ENCODE measurements at regions not wholly inside any gene's neighbourhood (a gene's known extent, or its start where the extent isn't known, plus 50 kb on each side); places are given as distances from the start of the nearest gene placed in this dataset.

DNA sequence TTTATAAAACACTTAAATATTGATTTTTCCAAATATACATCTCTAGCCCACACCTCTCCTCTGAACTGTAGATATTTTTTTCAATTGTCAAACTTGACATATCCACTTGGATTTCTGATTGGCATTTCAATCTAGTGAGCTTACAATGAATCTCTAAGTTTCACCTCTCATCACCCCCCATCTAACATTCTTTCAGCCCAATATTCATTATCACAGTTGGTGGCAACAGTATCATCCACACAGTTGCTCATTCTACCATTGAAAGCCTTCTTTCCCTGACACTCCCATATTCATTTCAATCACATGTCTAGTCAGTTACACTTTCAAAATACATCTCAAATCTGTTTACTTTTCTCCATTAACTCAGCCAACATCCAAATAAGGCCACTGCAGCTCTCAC is 385.2 kb downstream of the PCDH20 start:
- no peak overlapping the region for H3K27ac Mint-ChIP-seq (ENCODE audit: unreplicated experiment)
- peaks cover 6% of the 10 kb centered on the region for H3K27me3 Mint-ChIP-seq (ENCODE audit: unreplicated experiment)
- H3K36me3 Mint-ChIP-seq (ENCODE audit: unreplicated experiment) = no peaks in the 10 kb centered on the region
- no peak for TF ChIP-seq CTCF (IDR thresholded peaks at IDR 0.05)
- no peak for DNase-seq (ENCODE audit: extremely low spot score, unreplicated experiment)
- H3K4me1 Mint-ChIP-seq (ENCODE audit: unreplicated experiment) = no peaks in the 10 kb centered on the region
- no peaks in the 10 kb centered on the region for H3K9me3 Mint-ChIP-seq (ENCODE audit: unreplicated experiment)
- no peak overlapping the region for H3K4me3 Mint-ChIP-seq (ENCODE audit: unreplicated experiment)

DNA sequence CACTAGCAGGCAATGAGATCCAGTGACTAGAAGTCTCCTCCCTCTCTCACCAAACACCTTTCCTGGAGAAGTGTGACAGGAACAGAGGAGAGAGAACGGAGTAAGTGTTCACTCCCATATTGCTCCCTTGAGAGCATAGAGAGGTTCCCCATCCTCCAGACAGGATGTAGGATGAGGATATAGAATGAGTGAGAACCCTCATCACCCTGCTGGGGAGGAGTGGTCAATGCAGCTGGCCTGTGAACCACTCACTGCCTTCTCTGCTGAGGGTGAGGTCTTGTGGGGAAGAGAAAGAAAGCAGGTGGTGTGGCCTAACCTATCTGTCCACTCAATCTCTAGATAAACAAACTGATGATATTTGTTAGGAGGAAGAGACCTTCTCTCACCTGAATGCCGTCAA is 386.6 kb downstream of the PCDH20 start:
- Mint-ChIP-seq H3K27me3 (ENCODE audit: unreplicated experiment) (peaks cover 6% of the 10 kb centered on the region), H3K9me3 (ENCODE audit: unreplicated experiment) (no peaks in the 10 kb centered on the region), H3K36me3 (ENCODE audit: unreplicated experiment) (no peaks in the 10 kb centered on the region), H3K4me1 (ENCODE audit: unreplicated experiment) (no peaks in the 10 kb centered on the region), H3K27ac (ENCODE audit: unreplicated experiment) (no peak overlapping the region), H3K4me3 (ENCODE audit: unreplicated experiment) (no peak overlapping the region)
- DNase-seq (ENCODE audit: extremely low spot score, unreplicated experiment) = no peak
- no peak for TF ChIP-seq CTCF (IDR thresholded peaks at IDR 0.05)

DNA sequence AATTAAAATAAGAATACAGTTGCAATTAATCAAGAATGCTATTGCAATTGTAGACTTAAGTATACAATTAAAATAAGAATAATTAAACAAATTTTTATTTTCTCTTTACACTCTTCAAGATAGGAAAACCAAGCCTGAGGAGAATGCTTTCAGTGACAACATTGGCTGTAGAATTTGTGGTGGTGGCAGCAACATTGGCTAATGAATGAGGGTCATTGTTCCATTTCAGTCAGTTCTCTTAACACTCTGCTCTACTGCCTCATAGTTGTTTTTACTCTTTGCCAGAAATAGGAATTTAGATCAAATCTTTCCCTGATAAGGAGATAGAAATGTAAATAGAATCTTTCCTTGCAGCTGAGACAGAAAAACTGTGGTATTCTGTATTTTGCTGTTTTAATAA is 391.6 kb downstream of the PCDH20 start:
- H3K27me3 Mint-ChIP-seq (ENCODE audit: unreplicated experiment) = no peaks in the 10 kb centered on the region
- no peak overlapping the region for H3K4me3 Mint-ChIP-seq (ENCODE audit: unreplicated experiment)
- no peaks in the 10 kb centered on the region for H3K36me3 Mint-ChIP-seq (ENCODE audit: unreplicated experiment)
- no peak for TF ChIP-seq CTCF (IDR thresholded peaks at IDR 0.05)
- H3K4me1 Mint-ChIP-seq (ENCODE audit: unreplicated experiment) = no peaks in the 10 kb centered on the region
- no peak overlapping the region for H3K27ac Mint-ChIP-seq (ENCODE audit: unreplicated experiment)
- H3K9me3 Mint-ChIP-seq (ENCODE audit: unreplicated experiment) = no peaks in the 10 kb centered on the region
- no peak for DNase-seq (ENCODE audit: extremely low spot score, unreplicated experiment)

DNA sequence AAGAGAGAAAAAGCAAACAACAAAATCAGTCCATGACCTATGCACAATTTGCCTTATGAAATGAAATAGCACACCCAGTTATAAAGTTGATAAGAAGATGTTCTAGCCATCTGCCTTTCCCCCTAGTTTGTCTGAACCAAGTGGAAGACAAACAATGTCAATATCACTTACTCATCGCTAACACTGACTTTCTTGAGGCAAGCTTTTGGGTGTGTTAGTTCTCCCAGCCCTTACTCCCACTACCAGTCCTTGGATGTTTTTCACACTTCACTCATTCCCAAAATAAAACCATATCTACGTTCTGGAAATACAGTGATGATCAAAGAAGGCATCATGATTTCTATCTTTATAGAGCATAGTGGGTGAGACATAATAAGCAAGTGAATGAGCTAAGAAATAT is 393.8 kb downstream of the PCDH20 start:
- no peak overlapping the region for H3K4me3 Mint-ChIP-seq (ENCODE audit: unreplicated experiment)
- no peaks in the 10 kb centered on the region for H3K27me3 Mint-ChIP-seq (ENCODE audit: unreplicated experiment)
- no peaks in the 10 kb centered on the region for H3K36me3 Mint-ChIP-seq (ENCODE audit: unreplicated experiment)
- DNase-seq (ENCODE audit: extremely low spot score, unreplicated experiment) = no peak
- no peak for TF ChIP-seq CTCF (IDR thresholded peaks at IDR 0.05)
- H3K9me3 Mint-ChIP-seq (ENCODE audit: unreplicated experiment) = no peaks in the 10 kb centered on the region
- no peaks in the 10 kb centered on the region for H3K4me1 Mint-ChIP-seq (ENCODE audit: unreplicated experiment)
- H3K27ac Mint-ChIP-seq (ENCODE audit: unreplicated experiment) = no peak overlapping the region

GRCh38 chr13:61013796-61014195 is 401.9 kb downstream of the PCDH20 start:
- TF ChIP-seq CTCF (IDR thresholded peaks at IDR 0.05) = no peak
- Mint-ChIP-seq H3K4me1 (ENCODE audit: unreplicated experiment) (no peaks in the 10 kb centered on the region), H3K36me3 (ENCODE audit: unreplicated experiment) (no peaks in the 10 kb centered on the region), H3K27me3 (ENCODE audit: unreplicated experiment) (peaks cover 4% of the 10 kb centered on the region), H3K27ac (ENCODE audit: unreplicated experiment) (no peak overlapping the region), H3K9me3 (ENCODE audit: unreplicated experiment) (no peaks in the 10 kb centered on the region), H3K4me3 (ENCODE audit: unreplicated experiment) (no peak overlapping the region)
- no peak for DNase-seq (ENCODE audit: extremely low spot score, unreplicated experiment)

All from osteocyte (in vitro differentiated cells).